Lower leg skin (tissue), 4 donors: ENCODE measurements at regions not wholly inside any gene's neighbourhood (a gene's known extent, or its start where the extent isn't known, plus 50 kb on each side); places are given as distances from the start of the nearest gene placed in this dataset.

Source experiments
- DNase-seq, 2 donors: peaks; one replicate each; pipeline ENCODE4 v3.0.0-alpha.2; 2019; ENCODE audit warnings: low spot score in 2 of 2
- H3K4me3 ChIP-seq: fragments of 200-600 bp; sonication (generic); 2 replicates; pipeline ENCODE4 v1.5.1; 2017; ENCODE audit warnings: mild to moderate bottlenecking, low read depth; ENCODE audit not compliant: poor library complexity, severe bottlenecking
- CTCF ChIP-seq, 3 donors: fragments of 450-650 bp; IDR thresholded peaks; one replicate each; pipeline ENCODE4 v1.5.1; 2016; ENCODE audit warnings: antibody characterized with exemption in 3 of 3, mild to moderate bottlenecking in 3 of 3, moderate library complexity in 2 of 3
- POLR2A ChIP-seq, 2 donors: fragments of 450-650 bp; IDR thresholded peaks; one replicate each; pipeline ENCODE4 v1.6.1; 2016 to 2017; ENCODE audit warnings: antibody characterized with exemption in 2 of 2, mild to moderate bottlenecking in 1 of 2, moderate library complexity in 1 of 2
- WGBS, 2 donors: methylation state at CpG; one replicate each; pipeline ENCODE4 v1.1.5; 2018; 5-methylcytosine and 5-hydroxymethylcytosine counted together
- intact Hi-C: fragments of 100-400 bp; cut with DNase I; formaldehyde crosslinking; loops from one replicate; pipeline ENCODE4 v1.15.0; 2023; ENCODE audit warnings: low total_unique reads

DNA sequence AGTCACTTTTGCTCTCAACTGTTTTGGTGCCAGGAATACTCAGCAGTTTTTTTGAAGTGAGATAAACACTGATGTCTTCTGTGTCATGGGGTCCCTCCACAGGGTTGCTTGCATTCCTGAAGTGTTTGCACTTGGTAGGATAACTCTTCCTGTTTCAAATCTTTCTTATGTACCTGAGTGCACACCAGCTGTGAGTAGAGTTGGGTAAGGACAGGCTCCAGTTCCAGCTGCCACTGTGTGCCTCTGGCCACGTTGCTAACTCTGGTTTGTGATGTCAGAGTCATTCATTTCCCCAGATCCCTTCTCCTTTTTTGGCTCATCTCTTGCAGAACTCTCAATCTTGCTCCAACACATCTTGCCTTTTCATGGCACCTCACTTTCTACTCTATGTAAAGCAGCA, 356.3 kb upstream of the B3GALT2 start:
- 23 to 24% methylated on average over 1 of the region's 1 CpG for WGBS, 2 donors
- intact Hi-C loops = no loop called here
- H3K4me3 ChIP-seq = no peak overlapping the region
- TF ChIP-seq CTCF (IDR thresholded peaks at IDR 0.05) = no peak
- no peak for TF ChIP-seq POLR2A (IDR thresholded peaks at IDR 0.05)
- DNase-seq = no peak

DNA sequence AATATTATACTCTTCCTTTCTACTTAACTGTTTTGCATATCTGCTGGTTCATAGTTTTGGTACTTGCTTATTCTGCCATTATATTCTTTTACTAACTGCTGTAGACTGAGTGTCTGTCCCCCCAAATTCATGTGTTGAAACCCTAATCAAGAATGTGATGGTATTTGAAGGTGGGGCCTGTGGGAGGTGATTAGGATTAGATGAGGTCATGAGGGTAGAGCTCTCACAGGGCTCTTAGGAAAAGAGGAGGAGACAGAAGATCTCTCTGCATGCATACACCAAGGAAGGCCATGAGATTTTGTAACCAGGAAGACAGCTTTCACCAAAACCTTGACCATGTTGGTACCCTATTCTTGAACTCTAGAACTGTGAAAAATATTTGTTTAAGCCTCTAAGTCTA, 354.1 kb upstream of the B3GALT2 start:
- no peak for TF ChIP-seq POLR2A (IDR thresholded peaks at IDR 0.05)
- intact Hi-C loops = no loop called here
- H3K4me3 ChIP-seq = no peak overlapping the region
- DNase-seq = no peak

GRCh38 chr1:193539731-193540459, 353.5 kb upstream of the B3GALT2 start:
- H3K4me3 ChIP-seq = no peak overlapping the region
- intact Hi-C loops = no loop called here
- WGBS, 2 donors = 83 to 89% methylated on average over 7 of the region's 7 CpGs
- TF ChIP-seq CTCF (IDR thresholded peaks at IDR 0.05) = no peak
- no peak for TF ChIP-seq POLR2A (IDR thresholded peaks at IDR 0.05)
- DNase-seq = no peak

- no peak overlapping the region for H3K4me3 ChIP-seq
- intact Hi-C loops = no loop called here
- TF ChIP-seq CTCF (IDR thresholded peaks at IDR 0.05) (no peak), POLR2A (IDR thresholded peaks at IDR 0.05) (no peak)
- no peak for DNase-seq
- WGBS, 2 donors = 86 to 92% methylated on average over 6 of the region's 6 CpGs
These were observed 352.3 kb upstream of the B3GALT2 start for GRCh38 chr1:193538680-193539079.

DNA sequence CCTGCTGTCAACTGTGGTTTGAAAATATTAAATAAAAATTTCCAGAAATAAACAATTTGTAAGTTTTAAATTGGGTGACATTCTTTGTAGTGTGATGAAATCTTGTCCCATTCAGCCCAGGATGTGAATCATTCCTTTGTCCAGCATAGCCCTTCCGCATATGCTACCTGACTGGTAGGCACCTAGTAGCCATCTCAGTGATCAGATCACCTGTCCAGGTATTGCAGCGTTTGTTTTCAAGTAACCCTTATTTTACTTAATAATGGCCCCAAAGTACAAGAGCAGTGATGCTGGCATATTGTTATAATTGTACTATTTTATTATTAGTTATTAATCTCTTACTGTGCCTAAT, 351.6 kb upstream of the B3GALT2 start:
- no peak for TF ChIP-seq POLR2A (IDR thresholded peaks at IDR 0.05)
- no peak for TF ChIP-seq CTCF (IDR thresholded peaks at IDR 0.05)
- H3K4me3 ChIP-seq = no peak overlapping the region
- intact Hi-C loops = no loop called here
- no peak for DNase-seq
- WGBS, 2 donors = 83 to 86% methylated on average over 2 of the region's 2 CpGs

DNA sequence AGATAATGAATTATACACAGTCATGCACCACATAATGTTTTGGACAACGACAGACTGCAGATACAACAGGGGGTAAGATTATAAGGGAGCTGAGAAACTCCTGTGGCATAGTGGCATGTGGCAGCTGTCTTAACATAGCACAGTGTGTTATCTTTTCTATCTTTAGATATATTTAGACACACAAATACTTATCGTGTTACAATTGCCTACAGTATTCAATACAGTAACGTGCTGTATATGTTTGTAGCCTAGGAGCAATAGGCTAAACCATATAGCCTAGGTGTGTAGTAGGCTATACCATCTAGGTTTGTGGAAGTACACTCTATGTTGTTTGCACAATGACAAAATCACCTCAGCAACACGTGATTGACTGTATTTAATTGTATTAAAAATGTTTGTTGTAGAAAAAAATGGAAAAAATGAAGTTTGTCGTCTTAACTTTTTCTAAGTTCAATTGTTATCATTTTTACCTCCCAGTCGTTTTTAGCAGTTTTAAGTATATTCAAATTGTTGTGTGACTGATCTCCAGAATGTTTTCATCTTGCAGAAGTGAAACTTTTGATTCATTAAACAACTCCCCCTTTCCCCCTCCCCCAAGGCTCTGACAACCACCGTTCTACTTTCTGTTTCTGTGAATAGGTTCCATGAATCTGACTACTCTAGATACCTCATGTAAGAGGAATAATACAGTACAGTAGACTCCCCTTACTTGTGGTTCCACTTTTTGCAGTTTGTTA, 351.0 kb upstream of the B3GALT2 start:
- no peak overlapping the region for H3K4me3 ChIP-seq
- TF ChIP-seq POLR2A (IDR thresholded peaks at IDR 0.05) (no peak), CTCF (IDR thresholded peaks at IDR 0.05) (no peak)
- intact Hi-C loops = no loop called here
- WGBS, 2 donors = 45 to 52% methylated on average over 7 of the region's 7 CpGs
- DNase-seq = no peak
